Right forelimb (tissue), 1 donor: ENCODE measurements at regions not wholly inside any gene's neighbourhood (a gene's known extent, or its start where the extent isn't known, plus 50 kb on each side); places are given as distances from the start of the nearest gene placed in this dataset.

Experiments
- DNase-seq: peaks from one replicate; pipeline ENCODE4 v3.0.0-alpha.2; 2018

DNA sequence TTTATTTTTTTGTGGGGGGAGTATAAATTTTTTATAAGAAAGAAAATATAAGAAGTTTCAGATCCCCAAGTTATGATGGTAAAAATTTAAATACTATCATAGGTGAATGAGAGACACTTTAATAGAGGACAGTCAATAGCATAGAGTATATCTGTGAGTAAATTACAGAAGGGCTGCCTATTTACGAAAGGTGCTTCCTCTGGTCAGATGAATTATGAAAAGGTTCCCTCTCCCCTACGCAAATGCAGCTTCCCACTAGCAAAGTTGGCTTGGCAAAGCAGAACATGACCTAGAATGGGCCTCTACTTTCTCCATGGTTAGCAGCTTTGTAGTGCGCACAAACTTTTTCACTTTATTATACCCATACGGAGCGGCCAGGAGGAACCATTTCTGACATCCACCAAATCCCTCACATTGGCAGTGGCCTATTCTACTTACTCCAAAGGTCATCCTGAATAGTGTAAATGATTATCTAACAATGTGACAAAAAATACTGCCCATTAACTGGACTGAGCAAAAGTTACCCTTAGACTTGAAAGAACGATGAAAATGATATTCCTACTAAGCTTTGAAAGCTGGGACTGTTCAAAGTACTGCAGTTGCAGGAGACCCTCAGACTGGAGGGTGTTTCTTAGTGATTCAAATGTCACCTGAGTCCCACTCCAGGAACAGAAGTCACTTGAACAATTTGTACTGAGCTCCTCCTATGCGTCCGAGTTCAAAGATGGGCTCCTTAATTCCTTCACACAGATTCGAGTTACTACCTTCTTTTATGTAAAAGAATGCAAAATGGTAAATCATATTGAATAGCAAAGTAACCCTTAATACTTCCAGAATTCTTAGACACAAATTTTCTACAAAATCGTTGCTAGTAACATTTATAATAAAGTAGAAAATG lies 148.5 kb downstream of the NOL4 start:
- no peak for DNase-seq

- no peak for DNase-seq
Observed at GRCh38 chr18:34061226-34061625, 163.5 kb downstream of the NOL4 start.

DNA sequence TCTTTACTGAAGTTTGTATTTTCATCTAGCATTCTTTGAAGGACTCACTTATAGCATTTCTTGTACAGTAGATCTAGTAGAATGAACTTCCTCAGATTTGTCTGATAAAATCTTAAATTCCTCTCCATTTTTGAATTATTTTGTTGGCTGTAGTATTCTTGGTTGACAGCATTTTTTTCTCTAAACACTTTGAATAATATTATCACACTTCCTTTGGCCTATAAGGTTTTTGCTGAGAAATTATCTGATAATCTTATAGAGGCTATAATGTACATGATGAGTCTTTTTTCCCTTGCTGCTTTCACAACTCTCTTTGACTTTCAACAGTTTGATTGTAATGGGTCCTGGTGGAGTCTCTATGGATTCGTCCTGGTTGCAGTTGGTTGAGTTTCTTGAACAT lies 169.5 kb downstream of the NOL4 start:
- DNase-seq = no peak

DNA sequence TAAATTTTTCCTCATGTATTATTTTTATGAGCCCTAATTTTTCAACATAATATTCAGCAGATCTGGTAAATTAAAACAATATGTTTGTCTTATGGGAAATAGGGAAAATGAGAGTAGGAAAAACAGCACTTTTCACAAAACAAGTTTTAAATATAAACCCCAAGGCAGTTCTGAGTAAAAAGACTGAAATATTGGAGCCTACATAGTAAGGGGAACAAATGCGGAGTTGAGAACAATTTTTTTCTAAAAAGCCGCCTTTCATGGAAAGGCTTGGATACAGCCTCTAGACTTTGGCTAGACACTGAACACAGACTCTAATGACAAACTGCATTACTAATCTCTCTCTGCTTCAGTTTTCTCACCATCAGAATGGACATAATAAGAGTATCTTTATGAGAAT lies 174.1 kb downstream of the NOL4 start:
- no peak for DNase-seq

DNA sequence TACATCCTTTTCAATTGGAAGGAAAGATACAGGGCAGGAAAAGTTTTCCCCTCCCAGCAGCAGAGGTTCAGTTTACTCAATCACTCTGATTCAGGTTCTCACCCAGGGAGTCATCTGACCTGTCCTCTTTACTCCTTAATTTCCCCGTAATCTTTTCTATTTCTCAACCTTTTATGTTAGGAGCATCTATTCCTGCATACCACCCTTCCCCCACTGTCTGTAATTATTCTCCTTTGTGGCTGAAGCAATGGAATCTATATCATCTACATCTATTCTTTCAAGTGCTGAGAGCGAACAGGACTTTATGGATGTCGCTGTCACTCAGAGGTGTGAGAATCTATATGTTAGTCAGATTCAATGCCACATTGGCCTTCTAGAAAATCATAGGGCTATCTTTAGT lies 175.2 kb downstream of the NOL4 start:
- DNase-seq = no peak

GRCh38 chr18:34048423-34048822 lies 176.3 kb downstream of the NOL4 start:
- DNase-seq = no peak

- no peak for DNase-seq
Observed at GRCh38 chr18:34042423-34043146, 182.1 kb downstream of the NOL4 start.

DNA sequence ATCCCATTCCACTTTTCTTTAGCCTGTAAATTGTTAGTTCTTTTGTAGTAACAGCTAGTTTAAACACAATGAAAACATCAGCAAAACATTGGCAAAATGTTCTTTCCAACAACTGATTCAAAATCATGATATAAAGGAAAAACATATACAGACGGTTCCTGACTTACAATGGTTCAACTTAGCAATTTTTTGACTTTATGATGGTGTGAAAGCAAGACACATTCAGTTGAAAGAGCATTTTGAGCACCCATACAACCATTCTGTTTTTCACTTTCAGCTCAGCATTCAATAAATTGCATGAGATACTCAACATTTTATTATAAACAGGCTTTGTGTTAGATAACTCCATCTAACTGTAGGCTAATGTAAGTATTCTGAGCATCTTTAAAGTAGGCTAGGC lies 185.1 kb downstream of the NOL4 start:
- DNase-seq = no peak

- no peak for DNase-seq
Observed at GRCh38 chr18:34039201-34039600, 185.5 kb downstream of the NOL4 start.

- DNase-seq = no peak
Observed at GRCh38 chr18:34038086-34038485, 186.6 kb downstream of the NOL4 start.

GRCh38 chr18:34033968-34034367 lies 190.7 kb downstream of the NOL4 start:
- no peak for DNase-seq

GRCh38 chr18:34031810-34032209 lies 192.9 kb downstream of the NOL4 start:
- DNase-seq = no peak

GRCh38 chr18:34028324-34028723 lies 196.4 kb downstream of the NOL4 start:
- no peak for DNase-seq

DNA sequence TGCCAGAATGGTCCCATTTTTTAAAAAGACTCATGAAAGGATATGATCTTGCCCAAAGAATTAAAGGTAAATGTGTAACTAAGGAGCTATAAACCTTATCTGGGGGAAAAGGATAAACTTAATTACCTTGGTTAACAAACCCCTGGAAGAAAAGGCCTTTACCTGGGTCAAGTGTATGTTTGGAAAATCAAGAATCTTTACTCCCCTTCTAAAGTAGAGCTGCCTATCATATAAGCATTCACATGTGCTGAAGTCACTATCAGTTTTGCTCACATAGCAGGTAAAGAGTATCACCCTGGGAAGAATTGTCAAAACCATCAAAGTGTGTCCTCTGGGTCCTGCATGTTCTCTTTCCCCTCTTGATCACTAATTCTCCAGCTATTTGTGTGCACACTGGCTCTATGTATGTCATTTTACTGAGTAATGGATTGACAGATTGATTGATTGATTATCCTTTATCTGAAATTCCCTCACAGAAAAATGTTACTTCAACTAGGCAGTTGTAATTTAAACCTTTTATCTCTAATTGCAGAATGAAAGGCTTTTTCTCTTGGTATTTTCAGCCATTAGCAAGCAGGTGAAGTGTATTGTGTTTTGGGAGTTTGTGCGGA lies 199.4 kb downstream of the NOL4 start:
- no peak for DNase-seq

DNA sequence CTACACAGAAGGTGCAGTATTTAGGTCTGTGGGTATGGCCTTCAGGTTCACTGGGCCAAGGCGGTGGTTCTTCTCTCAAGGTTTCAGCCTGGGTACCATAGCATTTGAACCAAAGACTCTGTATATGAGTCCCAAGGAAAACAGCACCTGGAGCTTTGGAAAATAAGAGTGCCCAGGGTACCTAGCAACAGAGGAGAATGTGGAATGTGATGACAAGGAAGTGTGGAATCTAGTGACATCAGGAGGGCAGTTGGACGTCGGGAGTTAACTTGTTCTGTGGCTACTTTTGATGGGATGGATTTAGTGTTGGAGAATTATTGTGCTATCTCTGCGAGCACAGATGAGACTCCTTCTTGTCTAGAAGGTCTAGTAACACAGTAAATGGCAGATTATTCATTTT lies 201.2 kb downstream of the NOL4 start:
- no peak for DNase-seq

- DNase-seq = no peak
Observed at GRCh38 chr18:34018336-34018735, 206.4 kb downstream of the NOL4 start.

DNA sequence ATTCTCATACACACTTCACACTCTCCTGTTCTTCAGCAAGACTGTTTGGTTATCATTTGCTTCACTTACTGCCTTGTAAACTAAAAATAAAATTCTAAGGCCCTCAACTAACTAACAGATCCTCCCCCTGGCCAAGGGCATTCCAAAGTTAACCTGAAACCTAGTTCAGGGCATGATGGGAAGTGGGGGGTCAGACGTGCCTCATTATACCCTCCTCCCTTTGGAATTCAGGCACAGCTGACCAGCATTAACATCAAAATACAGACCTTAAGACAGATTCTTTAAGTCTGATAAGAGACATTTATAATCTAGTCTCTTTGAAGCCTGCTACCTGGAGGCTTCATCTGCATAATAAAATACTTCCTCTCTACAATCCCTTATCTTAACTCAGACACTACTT lies 221.0 kb downstream of the NOL4 start:
- no peak for DNase-seq

- DNase-seq = no peak
Observed at GRCh38 chr18:34002130-34002529, 222.6 kb downstream of the NOL4 start.

- no peak for DNase-seq
Observed at GRCh38 chr18:34001376-34001775, 223.3 kb downstream of the NOL4 start.

GRCh38 chr18:33987206-33987605 lies 237.5 kb downstream of the NOL4 start:
- no peak for DNase-seq

DNA sequence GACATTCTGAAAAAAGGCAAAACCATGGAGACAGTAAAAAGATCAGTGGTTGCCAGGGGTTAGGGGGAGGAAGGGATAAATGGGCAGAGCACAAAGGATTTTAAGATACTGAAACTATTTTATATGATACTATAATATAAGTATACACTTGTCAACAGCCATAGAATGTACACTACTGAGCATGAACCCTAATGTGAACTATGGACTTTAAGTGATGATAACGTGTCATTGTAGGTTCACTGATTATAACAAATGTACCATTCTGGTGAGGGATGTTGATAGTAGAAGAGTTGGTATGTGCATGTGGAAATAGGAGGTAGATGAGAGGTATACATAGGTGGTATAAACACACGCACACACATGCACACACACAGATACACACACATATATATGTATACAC lies 241.6 kb downstream of the NOL4 start:
- no peak for DNase-seq

DNA sequence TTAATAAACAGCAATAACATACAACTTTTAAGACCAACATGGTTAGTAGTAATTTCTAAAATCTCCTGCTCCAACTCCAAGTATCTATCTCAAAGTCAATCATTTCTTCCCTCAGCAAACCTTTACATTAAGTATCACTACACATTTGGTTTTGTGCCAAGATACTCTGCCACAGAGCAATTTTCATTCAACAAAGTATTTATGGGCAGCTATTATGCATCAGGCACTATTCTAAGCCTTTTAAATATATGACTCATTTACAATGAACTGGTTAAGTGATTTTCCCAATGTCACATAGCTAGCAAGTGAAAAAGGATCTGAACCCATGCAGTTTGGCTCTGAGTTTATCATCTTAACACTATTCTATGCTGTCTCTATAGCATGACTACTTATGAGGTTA lies 264.3 kb downstream of the NOL4 start:
- no peak for DNase-seq

DNA sequence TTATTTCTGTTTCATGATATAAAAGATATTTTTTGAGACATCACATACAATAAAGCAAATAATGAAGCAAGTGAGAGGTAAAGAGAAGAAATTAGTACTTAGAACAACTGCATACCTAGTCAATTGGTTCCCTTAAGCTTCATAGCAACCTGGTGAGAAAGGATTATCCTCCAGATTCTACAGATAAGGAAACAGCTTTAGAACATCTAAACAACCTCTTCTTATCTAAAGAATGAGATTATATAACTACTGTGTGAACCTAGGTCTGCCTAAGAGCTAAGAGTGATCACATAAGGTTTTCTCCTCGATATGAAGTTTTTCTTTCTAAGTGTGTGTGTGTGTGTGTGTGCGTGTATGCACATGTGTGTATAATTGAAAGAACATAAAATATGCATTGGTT lies 265.1 kb downstream of the NOL4 start:
- DNase-seq = no peak

DNA sequence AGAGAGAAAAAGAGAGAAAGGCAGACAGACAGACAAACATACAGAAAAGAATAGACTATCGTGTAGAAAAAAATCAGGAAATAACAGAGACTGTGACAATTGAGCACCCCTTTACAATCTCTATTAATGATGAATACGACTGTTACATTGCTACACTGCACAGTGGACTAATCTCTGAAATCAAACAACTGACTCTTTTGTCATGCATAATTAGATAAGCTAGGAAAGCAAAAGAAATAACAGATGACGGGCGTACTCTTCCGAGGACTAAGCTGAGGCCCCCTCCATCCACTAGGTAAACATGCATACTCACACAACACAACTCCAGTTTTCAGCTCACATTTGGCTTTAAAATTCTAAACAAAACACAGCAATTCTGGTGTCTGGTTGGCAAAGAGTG lies 267.0 kb downstream of the NOL4 start:
- no peak for DNase-seq
